ENCODE measurements at regions not wholly inside any gene's neighbourhood (a gene's known extent, or its start where the extent isn't known, plus 50 kb on each side); places are given as distances from the start of the nearest gene placed in this dataset.
"Not testable (repeated sequence)": the region's sequence is repeated elsewhere in the genome, so short reads cannot be mapped to it uniquely, and the experiment has no call there.

- no peak for DNase-seq (ENCODE audit: low read depth)
These were observed 126.4 kb downstream of the CCER1 start for GRCh38 chr12:90828621-90829020.

GRCh38 chr12:90827567-90827966, 127.4 kb downstream of the CCER1 start:
- no peak for DNase-seq (ENCODE audit: low read depth)

GRCh38 chr12:90826036-90826435, 128.9 kb downstream of the CCER1 start:
- no peak for DNase-seq (ENCODE audit: low read depth)

GRCh38 chr12:90823859-90824258, 131.1 kb downstream of the CCER1 start:
- DNase-seq (ENCODE audit: low read depth) = no peak

- DNase-seq (ENCODE audit: low read depth) = no peak
These were observed 135.3 kb downstream of the CCER1 start for GRCh38 chr12:90819709-90820108.

GRCh38 chr12:90816353-90817089, 138.5 kb downstream of the CCER1 start:
- no peak for DNase-seq (ENCODE audit: low read depth)

GRCh38 chr12:90809940-90810339, 145.0 kb downstream of the CCER1 start:
- no peak for DNase-seq (ENCODE audit: low read depth)

- DNase-seq (ENCODE audit: low read depth) = no peak
These were observed 146.4 kb downstream of the CCER1 start for GRCh38 chr12:90808568-90808967.

GRCh38 chr12:90802727-90803126, 152.2 kb downstream of the CCER1 start:
- no peak for DNase-seq (ENCODE audit: low read depth)

- no peak for DNase-seq (ENCODE audit: low read depth)
These were observed 153.2 kb downstream of the CCER1 start for GRCh38 chr12:90801776-90802175.

GRCh38 chr12:90794212-90794611, 160.8 kb downstream of the CCER1 start:
- DNase-seq (ENCODE audit: low read depth) = no peak

GRCh38 chr12:90792718-90793117, 162.3 kb downstream of the CCER1 start:
- not testable (repeated sequence) for DNase-seq (ENCODE audit: low read depth)

GRCh38 chr12:90791445-90791844, 163.5 kb downstream of the CCER1 start:
- DNase-seq (ENCODE audit: low read depth) = no peak

GRCh38 chr12:90790747-90791146, 164.2 kb downstream of the CCER1 start:
- no peak for DNase-seq (ENCODE audit: low read depth)

GRCh38 chr12:90773491-90773890, 181.5 kb downstream of the CCER1 start:
- DNase-seq (ENCODE audit: low read depth) = no peak

GRCh38 chr12:90770861-90771260, 184.1 kb downstream of the CCER1 start:
- DNase-seq (ENCODE audit: low read depth) = no peak

GRCh38 chr12:90757957-90758356, 197.0 kb downstream of the CCER1 start:
- DNase-seq (ENCODE audit: low read depth) = no peak

GRCh38 chr12:90745211-90745610, 209.8 kb downstream of the CCER1 start:
- no peak for DNase-seq (ENCODE audit: low read depth)

- DNase-seq (ENCODE audit: low read depth) = no peak
These were observed 213.4 kb downstream of the CCER1 start for GRCh38 chr12:90741611-90742010.

- no peak for DNase-seq (ENCODE audit: low read depth)
These were observed 225.2 kb downstream of the CCER1 start for GRCh38 chr12:90729736-90730135.

- no peak for DNase-seq (ENCODE audit: low read depth)
These were observed 242.3 kb downstream of the CCER1 start for GRCh38 chr12:90712671-90713070.

- no peak for DNase-seq (ENCODE audit: low read depth)
These were observed 244.3 kb downstream of the CCER1 start for GRCh38 chr12:90710711-90711110.

GRCh38 chr12:90706036-90706435, 248.9 kb downstream of the CCER1 start:
- no peak for DNase-seq (ENCODE audit: low read depth)

GRCh38 chr12:90695415-90695814, 259.6 kb downstream of the CCER1 start:
- DNase-seq (ENCODE audit: low read depth) = no peak
